Mucosa of descending colon (tissue), 3 donors: ENCODE measurements at regions not wholly inside any gene's neighbourhood (a gene's known extent, or its start where the extent isn't known, plus 50 kb on each side); places are given as distances from the start of the nearest gene placed in this dataset.

ENCODE experiments used
- ATAC-seq: fragments of 200-7000 bp; cut with Tn5 transposase; one replicate; pipeline ENCODE4 v1.9.1; 2020; ENCODE audit warnings: mild to moderate bottlenecking, moderate library complexity
- DNase-seq, 3 donors: peaks; one replicate each; pipeline ENCODE4 v3.0.0-alpha.2; 2020
- H3K36me3 ChIP-seq: fragments of 200-600 bp; one replicate; pipeline ENCODE4 v1.8.0; 2021; ENCODE audit warnings: low read depth, mild to moderate bottlenecking
- H3K4me1 ChIP-seq: fragments of 200-600 bp; one replicate; pipeline ENCODE4 v1.8.0; 2021; ENCODE audit warnings: low read depth, mild to moderate bottlenecking
- H3K4me3 ChIP-seq: fragments of 200-600 bp; one replicate; pipeline ENCODE4 v1.8.0; 2021; ENCODE audit warnings: mild to moderate bottlenecking
- H3K9me3 ChIP-seq: fragments of 200-600 bp; one replicate; pipeline ENCODE4 v1.8.0; 2021; ENCODE audit warnings: mild to moderate bottlenecking
- CTCF ChIP-seq: fragments of 200-600 bp; IDR thresholded peaks from one replicate; pipeline ENCODE4 v1.8.0; 2022; ENCODE audit warnings: antibody characterized with exemption, mild to moderate bottlenecking
- intact Hi-C, 2 donors: fragments of 100-400 bp; cut with DNase I in 1 of 2; cut with micrococcal nuclease in 1 of 2; formaldehyde crosslinking; loops; one replicate each; pipeline versions ENCODE4 v1.11.0 to v1.11.1; 2022; cut with DNase I, micrococcal nuclease
- donor health status: DM: no; HTN: no; CAD: no; lungs with moderate emphysema.
- donor health status: DM: no; HTN: no; CAD: no.
- donor health status: DM: no; HTN: yes; CAD: no.

GRCh38 chr9:84129529-84129928, 148.9 kb downstream of the RMI1 start:
- Histone ChIP-seq H3K4me3 (no peak overlapping the region), H3K36me3 (no peaks in the 10 kb centered on the region), H3K4me1 (no peaks in the 10 kb centered on the region), H3K9me3 (no peaks in the 10 kb centered on the region)
- ATAC-seq (peak; percentile 94), DNase-seq (no peak)
- no peak for TF ChIP-seq CTCF
- intact Hi-C loops = no loop called here

- peak; percentile 85 for ATAC-seq
- DNase-seq = peak; percentile 34 to 63 (median 37)
- H3K4me3 ChIP-seq = no peak overlapping the region
These were observed 155.7 kb downstream of the RMI1 start for GRCh38 chr9:84136119-84136868.

GRCh38 chr9:84137968-84138367, 157.4 kb downstream of the RMI1 start:
- Histone ChIP-seq H3K4me3 (no peak overlapping the region), H3K9me3 (no peaks in the 10 kb centered on the region), H3K4me1 (peaks cover 8% of the 10 kb centered on the region), H3K36me3 (no peaks in the 10 kb centered on the region)
- TF ChIP-seq CTCF = no peak
- ATAC-seq (no peak), DNase-seq (peak in 1 of 3 donors; percentile 31)
- intact Hi-C loops = no loop called here

More at GRCh38 chr9:84136119-84136868, 155.7 kb downstream of the RMI1 start:
- no peaks in the 10 kb centered on the region for H3K9me3 ChIP-seq
- no peak for TF ChIP-seq CTCF
- intact Hi-C loops = no loop called here
- H3K36me3 ChIP-seq = no peaks in the 10 kb centered on the region
- H3K4me1 ChIP-seq = peaks cover 8% of the 10 kb centered on the region

- DNase-seq = no peak
- peaks cover 8% of the 10 kb centered on the region for H3K4me1 ChIP-seq
- no peaks in the 10 kb centered on the region for H3K9me3 ChIP-seq
- ATAC-seq = no peak
- intact Hi-C loops = no loop called here
- H3K4me3 ChIP-seq = no peak overlapping the region
- no peaks in the 10 kb centered on the region for H3K36me3 ChIP-seq
- TF ChIP-seq CTCF = no peak
These were observed 157.9 kb downstream of the RMI1 start for GRCh38 chr9:84138541-84138940.

- ATAC-seq (peak; percentile 59), DNase-seq (peak in 2 of 3 donors; percentile 53 to 89)
- H3K4me3 ChIP-seq = no peak overlapping the region
- TF ChIP-seq CTCF = no peak
- no peaks in the 10 kb centered on the region for H3K9me3 ChIP-seq
- peaks cover 8% of the 10 kb centered on the region for H3K4me1 ChIP-seq
- intact Hi-C loops = no loop called here
- H3K36me3 ChIP-seq = no peaks in the 10 kb centered on the region
These were observed 158.9 kb downstream of the RMI1 start for GRCh38 chr9:84139296-84140070.
